ENCODE measurements at regions not wholly inside any gene's neighbourhood (a gene's known extent, or its start where the extent isn't known, plus 50 kb on each side); places are given as distances from the start of the nearest gene placed in this dataset.

GRCh38 chr2:125562924-125563323 is 1093.0 kb upstream of the GYPC start:
- TF ChIP-seq CTCF (IDR thresholded peaks at IDR 0.05; ENCODE audit: low read depth, low read length): no peak
- no peak for TF ChIP-seq EZH2phosphoT487 (IDR thresholded peaks at IDR 0.05; ENCODE audit: low read depth)
